WI38 (cell line): ENCODE measurements at regions not wholly inside any gene's neighbourhood (a gene's known extent, or its start where the extent isn't known, plus 50 kb on each side); places are given as distances from the start of the nearest gene placed in this dataset.

ENCODE experiments used
- H3K4me3 ChIP-seq: 2 replicates; pipeline ENCODE4 v1.5.1; 2011; ENCODE audit warnings: low read depth, mild to moderate bottlenecking, control low read depth, low read length
- TF ChIP-seq, protein P1 (sequence below): IDR thresholded peaks from 2 replicates; pipeline ENCODE4 v1.5.1; 2012; ENCODE audit warnings: low read depth, mild to moderate bottlenecking, control low read depth, low read length

DNA sequence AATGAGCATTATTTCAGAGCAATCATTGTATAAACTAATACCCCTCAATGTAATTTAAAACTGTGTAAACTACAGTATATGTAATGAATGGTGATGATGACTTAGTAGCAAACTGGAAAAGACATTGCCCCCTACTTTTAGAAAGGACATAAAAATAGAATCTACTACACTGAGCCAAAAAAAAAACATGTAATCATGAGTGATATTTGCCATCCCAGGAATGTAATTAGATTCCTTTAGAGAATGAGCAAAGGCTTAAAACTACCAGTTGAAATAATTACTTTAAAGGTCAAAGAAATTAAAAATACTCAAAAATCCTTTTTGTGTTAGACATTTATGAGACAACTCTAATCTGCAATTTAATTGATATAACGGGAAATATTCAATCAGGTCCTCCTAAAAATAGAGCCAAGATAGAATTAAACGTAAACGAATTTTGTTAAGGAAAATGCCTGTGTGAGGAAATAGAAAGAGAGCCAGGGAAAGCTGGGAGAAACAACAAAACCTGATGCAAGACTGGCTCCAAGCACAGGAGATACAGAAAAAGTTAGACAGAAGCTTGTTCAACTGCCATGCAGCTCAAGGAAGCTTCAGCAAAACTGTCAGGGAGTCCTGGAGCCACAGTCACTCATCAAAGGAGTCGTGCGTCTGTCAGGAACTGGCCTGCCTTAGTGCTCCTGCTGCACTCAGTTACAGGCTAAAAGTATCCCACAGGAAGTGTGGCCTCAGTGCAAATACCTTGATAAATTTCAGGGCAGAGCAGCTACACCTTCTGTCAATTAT, 655.7 kb upstream of the INTU start:
- H3K4me3 ChIP-seq = no peak overlapping the region
- TF ChIP-seq, protein P1, sequence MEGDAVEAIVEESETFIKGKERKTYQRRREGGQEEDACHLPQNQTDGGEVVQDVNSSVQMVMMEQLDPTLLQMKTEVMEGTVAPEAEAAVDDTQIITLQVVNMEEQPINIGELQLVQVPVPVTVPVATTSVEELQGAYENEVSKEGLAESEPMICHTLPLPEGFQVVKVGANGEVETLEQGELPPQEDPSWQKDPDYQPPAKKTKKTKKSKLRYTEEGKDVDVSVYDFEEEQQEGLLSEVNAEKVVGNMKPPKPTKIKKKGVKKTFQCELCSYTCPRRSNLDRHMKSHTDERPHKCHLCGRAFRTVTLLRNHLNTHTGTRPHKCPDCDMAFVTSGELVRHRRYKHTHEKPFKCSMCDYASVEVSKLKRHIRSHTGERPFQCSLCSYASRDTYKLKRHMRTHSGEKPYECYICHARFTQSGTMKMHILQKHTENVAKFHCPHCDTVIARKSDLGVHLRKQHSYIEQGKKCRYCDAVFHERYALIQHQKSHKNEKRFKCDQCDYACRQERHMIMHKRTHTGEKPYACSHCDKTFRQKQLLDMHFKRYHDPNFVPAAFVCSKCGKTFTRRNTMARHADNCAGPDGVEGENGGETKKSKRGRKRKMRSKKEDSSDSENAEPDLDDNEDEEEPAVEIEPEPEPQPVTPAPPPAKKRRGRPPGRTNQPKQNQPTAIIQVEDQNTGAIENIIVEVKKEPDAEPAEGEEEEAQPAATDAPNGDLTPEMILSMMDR = no peak

DNA sequence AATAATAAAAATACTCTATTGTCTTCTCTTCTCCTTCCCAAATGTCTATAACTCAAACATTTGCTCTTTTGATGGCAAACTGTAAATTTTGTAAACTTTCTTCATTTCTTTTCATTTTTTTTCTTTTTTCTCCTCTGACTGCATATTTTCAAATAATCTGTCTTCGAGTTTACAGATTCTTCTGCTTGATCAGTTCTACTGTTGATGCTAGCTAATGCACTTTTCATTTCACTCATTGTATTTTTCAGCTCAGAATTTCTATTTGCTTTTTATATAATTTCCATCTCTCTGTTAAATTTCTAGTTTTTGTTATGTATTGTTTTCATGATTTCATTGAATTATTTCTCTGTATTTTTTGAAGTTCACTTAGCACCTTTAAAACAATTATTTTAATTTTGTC, 646.8 kb upstream of the INTU start:
- no peak overlapping the region for H3K4me3 ChIP-seq
- TF ChIP-seq, protein P1 = no peak

- TF ChIP-seq, protein P1 = no peak
- no peak overlapping the region for H3K4me3 ChIP-seq
These were observed 645.9 kb upstream of the INTU start for GRCh38 chr4:126986828-126987227.

DNA sequence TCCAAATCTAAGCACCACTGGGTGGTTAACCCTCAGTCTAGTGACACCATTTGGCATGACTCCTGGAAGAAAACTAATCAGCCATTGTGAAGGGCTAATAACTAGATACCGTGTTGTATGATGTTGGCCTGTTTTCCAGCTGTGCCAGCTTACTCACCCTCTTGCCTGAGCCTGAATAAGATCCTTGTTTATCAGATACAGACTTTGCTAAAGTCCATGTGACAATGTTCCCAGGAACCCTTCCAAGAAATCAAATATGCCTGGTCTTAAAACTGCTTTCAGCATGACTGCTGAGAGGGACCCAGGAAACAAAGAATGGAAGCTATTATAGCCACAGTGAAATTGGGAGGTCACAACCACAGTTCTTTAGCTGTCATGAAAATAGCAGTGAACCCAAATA, 640.8 kb upstream of the INTU start:
- H3K4me3 ChIP-seq = no peak overlapping the region
- TF ChIP-seq, protein P1 = no peak

GRCh38 chr4:126992910-126993309, 639.8 kb upstream of the INTU start:
- TF ChIP-seq, protein P1 = no peak
- no peak overlapping the region for H3K4me3 ChIP-seq

DNA sequence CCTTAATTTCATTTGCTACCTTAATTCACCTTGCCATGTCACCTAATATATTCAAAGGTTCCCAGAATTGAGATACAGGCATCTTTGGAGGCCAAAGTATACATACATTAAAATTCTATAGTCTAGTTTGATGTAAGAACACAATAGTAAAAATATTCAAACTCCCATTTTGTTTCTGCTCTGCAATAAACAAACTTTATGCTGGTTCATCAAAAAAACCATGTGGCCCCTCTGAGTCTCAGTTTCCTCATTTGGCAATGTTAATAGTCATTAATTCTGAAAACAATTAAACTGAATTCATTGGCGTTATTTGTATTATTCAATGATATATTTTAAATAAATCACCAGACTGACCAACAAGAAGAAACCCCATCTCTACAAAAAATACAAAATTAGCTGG, 639.4 kb upstream of the INTU start:
- TF ChIP-seq, protein P1 = no peak

GRCh38 chr4:126995235-126995634, 637.5 kb upstream of the INTU start:
- no peak overlapping the region for H3K4me3 ChIP-seq
- TF ChIP-seq, protein P1 = no peak

More for the DNA sequence above, 639.4 kb upstream of the INTU start:
- no peak overlapping the region for H3K4me3 ChIP-seq
